Body of pancreas (tissue), 4 donors: ENCODE measurements at regions not wholly inside any gene's neighbourhood (a gene's known extent, or its start where the extent isn't known, plus 50 kb on each side); places are given as distances from the start of the nearest gene placed in this dataset.

ENCODE experiments used
- ATAC-seq: fragments of 150-250 bp; one replicate; pipeline ENCODE4 v1.9.1; 2016
- DNase-seq, 4 donors: peaks; one replicate each; pipeline ENCODE4 v3.0.0-alpha.2; 2019
- H3K27ac ChIP-seq, 4 donors: fragments of 200-600 bp; sonication (generic); 1 replicate in 3 of 4; 2 replicates in 1 of 4; pipeline versions ENCODE4 v1.5.1 to v1.6.1; 2016 to 2019; ENCODE audit warnings: mild to moderate bottlenecking in 1 of 4, mixed read lengths in 1 of 4, moderate library complexity in 1 of 4
- H3K27me3 ChIP-seq, 2 donors: fragments of 200-600 bp; sonication (generic); one replicate each; pipeline ENCODE4 v1.6.0; 2016; ENCODE audit warnings: mild to moderate bottlenecking in 1 of 2
- H3K36me3 ChIP-seq, 2 donors: fragments of 200-600 bp; sonication (generic); replicated peaks in 1 of 2; 2 replicates each; pipeline ENCODE4 v1.5.1; 2016; ENCODE audit warnings: low read depth in 2 of 2; ENCODE audit not compliant: insufficient read depth in 1 of 2
- H3K4me1 ChIP-seq: fragments of 200-600 bp; sonication (generic); one replicate; pipeline ENCODE4 v1.6.0; 2016
- H3K4me3 ChIP-seq, 2 donors: fragments of 200-600 bp; sonication (generic); 1 replicate in 1 of 2; 2 replicates in 1 of 2; pipeline ENCODE4 v1.5.1; 2016 to 2019
- H3K9me3 ChIP-seq, 3 donors: fragments of 200-600 bp; sonication (generic); 1 replicate in 2 of 3; 2 replicates in 1 of 3; pipeline ENCODE4 v1.5.1; 2016
- CTCF ChIP-seq, 7 experiments: fragments of 450-650 bp in 4 of 7; fragments of 200-600 bp in 3 of 7; sonication (generic) in 3 of 7; IDR thresholded peaks; one replicate each; pipeline ENCODE4 v1.5.1; 2016 to 2019; ENCODE audit warnings: antibody characterized with exemption in 7 of 7
- POLR2A ChIP-seq, 3 donors: fragments of 450-650 bp; IDR thresholded peaks; one replicate each; pipeline ENCODE4 v1.6.1; 2016; ENCODE audit warnings: antibody characterized with exemption in 3 of 3, mild to moderate bottlenecking in 2 of 3
- WGBS, 2 donors: methylation state at CpG; one replicate each; pipeline ENCODE4 v1.1.5; 2017; 5-methylcytosine and 5-hydroxymethylcytosine counted together
- intact Hi-C: fragments of 100-400 bp; cut with DNase I; formaldehyde crosslinking; loops from one replicate; pipeline ENCODE4 v1.15.1; 2023

GRCh38 chr12:126899926-126900792, 1366.8 kb upstream of the TMEM132C start:
- no peak overlapping the region for H3K4me3 ChIP-seq
- ATAC-seq (no peak), DNase-seq (no peak)
- H3K4me1 ChIP-seq = no peaks in the 10 kb centered on the region
- H3K9me3 ChIP-seq = no peaks in the 10 kb centered on the region
- TF ChIP-seq POLR2A (IDR thresholded peaks at IDR 0.05) = no peak
- no peak for TF ChIP-seq CTCF (IDR thresholded peaks at IDR 0.05)
- intact Hi-C loops = no loop called here
- no peak overlapping the region for H3K27ac ChIP-seq
- H3K36me3 ChIP-seq = no peaks in the 10 kb centered on the region
- no peaks in the 10 kb centered on the region for H3K27me3 ChIP-seq
- 61 to 62% methylated on average over 29 to 31 of the region's 31 CpGs for WGBS, 2 donors

GRCh38 chr12:126903027-126903876, 1363.7 kb upstream of the TMEM132C start:
- 70 to 72% methylated on average over 9 of the region's 9 CpGs for WGBS, 2 donors
- Histone ChIP-seq H3K27ac (no peak overlapping the region), H3K9me3 (no peaks in the 10 kb centered on the region), H3K4me1 (no peaks in the 10 kb centered on the region), H3K27me3 (no peaks in the 10 kb centered on the region), H3K4me3 (no peak overlapping the region), H3K36me3 (no peaks in the 10 kb centered on the region)
- no peak for TF ChIP-seq POLR2A (IDR thresholded peaks at IDR 0.05)
- TF ChIP-seq CTCF (IDR thresholded peaks at IDR 0.05) = no peak
- intact Hi-C loops = no loop called here
- no peak for DNase-seq
- no peak for ATAC-seq

- TF ChIP-seq POLR2A (IDR thresholded peaks at IDR 0.05) (no peak), CTCF (IDR thresholded peaks at IDR 0.05) (no peak)
- H3K27me3 ChIP-seq = no peaks in the 10 kb centered on the region
- 67 to 89% methylated on average over 2 of the region's 2 CpGs for WGBS, 2 donors
- H3K36me3 ChIP-seq = no peaks in the 10 kb centered on the region
- no peaks in the 10 kb centered on the region for H3K9me3 ChIP-seq
- DNase-seq = no peak
- H3K4me1 ChIP-seq = no peaks in the 10 kb centered on the region
- no peak for ATAC-seq
- intact Hi-C loops = no loop called here
- no peak overlapping the region for H3K4me3 ChIP-seq
- no peak overlapping the region for H3K27ac ChIP-seq
Observed at GRCh38 chr12:126905752-126906151, 1361.2 kb upstream of the TMEM132C start.

- Histone ChIP-seq H3K4me3 (no peak overlapping the region), H3K4me1 (no peaks in the 10 kb centered on the region), H3K9me3 (no peaks in the 10 kb centered on the region), H3K27ac (no peak overlapping the region), H3K36me3 (no peaks in the 10 kb centered on the region), H3K27me3 (no peaks in the 10 kb centered on the region)
- intact Hi-C loops = no loop called here
- no peak for ATAC-seq
- DNase-seq = no peak
- TF ChIP-seq CTCF (IDR thresholded peaks at IDR 0.05) = no peak
- no peak for TF ChIP-seq POLR2A (IDR thresholded peaks at IDR 0.05)
- WGBS, 2 donors = 64 to 68% methylated on average over 6 of the region's 6 CpGs
Observed at GRCh38 chr12:126907900-126908764, 1358.8 kb upstream of the TMEM132C start.
